Stimulated activated naive B cell treated with anti-CD40 and anti-IgM and Interleukin-4, amounts not matched to agents 10 μg/mL and 1 μg/mL and 100 μg/mL, for 72 hours (primary cell): ENCODE measurements at regions not wholly inside any gene's neighbourhood (a gene's known extent, or its start where the extent isn't known, plus 50 kb on each side); places are given as distances from the start of the nearest gene placed in this dataset.

Experiments used
- ATAC-seq, 2 donors: fragments of 150-1000 bp; cut with Tn5 transposase; replicated peaks; 2 replicates each; pipeline ENCODE4 v1.10.0; 2021; ENCODE audit warnings: moderate library complexity in 1 of 2
- DNase-seq: peaks from one replicate; pipeline ENCODE4 v3.0.0; 2021
- H3K27ac Mint-ChIP-seq: one replicate; pipeline ENCODE4 v1.8.0; 2022; ENCODE audit warnings: mild to moderate bottlenecking, mixed read lengths
- H3K27me3 Mint-ChIP-seq, 2 donors: one replicate each; pipeline ENCODE4 v1.8.0; 2022; ENCODE audit warnings: mixed read lengths in 2 of 2
- H3K36me3 Mint-ChIP-seq, 2 donors: one replicate each; pipeline ENCODE4 v1.8.0; 2022; ENCODE audit warnings: mixed read lengths in 2 of 2, mild to moderate bottlenecking in 1 of 2
- H3K4me1 Mint-ChIP-seq, 2 donors: one replicate each; pipeline ENCODE4 v1.8.0; 2022; ENCODE audit warnings: mixed read lengths in 2 of 2, mild to moderate bottlenecking in 1 of 2
- H3K4me3 Mint-ChIP-seq, 2 donors: one replicate each; pipeline ENCODE4 v1.8.0; 2022; ENCODE audit warnings: mild to moderate bottlenecking in 2 of 2, mixed read lengths in 2 of 2, moderate library complexity in 1 of 2
- H3K9me3 Mint-ChIP-seq, 2 donors: one replicate each; pipeline ENCODE4 v1.8.0; 2022; ENCODE audit warnings: mixed read lengths in 2 of 2, mild to moderate bottlenecking in 1 of 2

GRCh38 chr12:132406493-132407450 is 77.4 kb upstream of the GALNT9 start:
- no peak overlapping the region for H3K4me3 Mint-ChIP-seq
- H3K27me3 Mint-ChIP-seq, result peaks cover 15 to 62% of the 10 kb centered on the region in 2 donors

DNA sequence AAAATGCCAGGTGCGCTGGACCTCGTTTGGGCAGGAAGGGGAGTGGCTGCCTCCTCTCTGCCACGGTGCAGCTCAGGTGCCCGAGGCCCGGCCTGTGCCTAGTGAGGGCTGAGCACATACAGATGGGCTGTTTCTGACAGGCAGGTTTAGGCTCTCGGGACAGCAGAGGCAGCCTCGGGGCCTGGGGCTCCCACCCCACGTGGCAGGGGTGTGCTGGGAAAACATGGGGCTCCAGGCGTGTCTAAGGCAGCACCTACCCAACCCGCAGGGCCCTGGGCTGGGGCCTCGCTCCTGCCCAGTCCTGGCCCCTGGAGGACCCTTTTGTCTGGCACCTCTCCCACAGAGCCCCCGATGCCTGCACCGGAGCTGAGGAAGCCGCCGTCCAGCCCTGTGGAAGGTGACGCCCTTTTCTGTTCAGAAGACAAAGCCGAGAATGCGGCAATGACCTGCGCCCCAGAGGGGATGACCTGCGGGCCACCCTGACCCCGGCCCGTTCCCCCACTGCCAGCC is 76.4 kb upstream of the GALNT9 start:
- H3K4me3 Mint-ChIP-seq, result no peak overlapping the region

More at GRCh38 chr12:132406493-132407450, 77.4 kb upstream of the GALNT9 start:
- Mint-ChIP-seq H3K27ac (no peak overlapping the region), H3K36me3 (no peaks in the 10 kb centered on the region), H3K9me3 (no peaks in the 10 kb centered on the region), H3K4me1 (no peaks in the 10 kb centered on the region)
- DNase-seq (no peak), ATAC-seq (no peak)

DNA sequence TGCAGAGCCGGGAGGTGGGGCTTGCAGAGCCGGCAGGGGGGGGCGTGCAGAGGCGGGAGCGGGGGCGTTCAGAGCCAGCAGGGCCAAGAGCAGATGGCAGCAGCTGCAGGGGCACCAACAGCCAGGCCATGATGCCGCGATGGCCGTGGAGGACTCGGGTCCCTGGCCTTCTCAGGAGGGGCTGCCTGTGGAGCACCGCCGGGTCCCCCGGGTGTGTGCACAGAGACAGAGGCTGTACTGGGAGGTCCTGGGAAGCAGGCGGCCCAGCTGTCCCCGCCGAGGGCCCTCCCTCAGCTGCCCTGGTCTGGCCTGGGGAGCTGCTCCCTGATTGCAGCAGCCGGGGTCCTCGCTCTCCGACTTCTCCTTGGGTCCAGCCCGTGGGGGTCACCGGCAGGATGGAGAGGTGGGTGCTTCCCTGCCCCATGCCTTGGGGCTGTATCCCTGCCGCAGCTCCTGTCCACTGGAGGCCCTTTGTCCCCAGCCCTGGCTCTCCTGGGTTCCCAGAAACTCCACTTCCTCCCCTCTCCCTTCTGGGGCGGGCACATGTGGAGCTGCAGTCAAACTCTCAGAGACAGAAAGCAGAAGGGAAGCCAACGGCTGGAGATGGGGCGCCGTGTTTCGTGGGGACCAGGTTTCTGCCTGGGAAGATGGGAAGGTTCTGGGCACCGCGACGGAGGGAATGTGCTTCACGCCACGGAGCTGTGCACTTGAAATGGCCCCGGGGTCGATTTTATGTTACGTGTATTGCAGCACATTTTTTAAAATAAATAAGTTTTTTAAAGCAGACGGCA is 75.8 kb upstream of the GALNT9 start:
- peaks cover 26 to 76% of the 10 kb centered on the region in 2 donors for H3K27me3 Mint-ChIP-seq
- H3K36me3 Mint-ChIP-seq, result no peaks in the 10 kb centered on the region
- ATAC-seq (no peak), DNase-seq (no peak)
- no peaks in the 10 kb centered on the region for H3K4me1 Mint-ChIP-seq
- H3K4me3 Mint-ChIP-seq, result no peak overlapping the region
- no peaks in the 10 kb centered on the region for H3K9me3 Mint-ChIP-seq
- H3K27ac Mint-ChIP-seq, result no peak overlapping the region

More for the DNA sequence above, 76.4 kb upstream of the GALNT9 start:
- ATAC-seq, result no peak
- no peak overlapping the region for H3K27ac Mint-ChIP-seq
- no peaks in the 10 kb centered on the region for H3K9me3 Mint-ChIP-seq
- H3K36me3 Mint-ChIP-seq, result no peaks in the 10 kb centered on the region
- no peak for DNase-seq
- H3K27me3 Mint-ChIP-seq, result peaks cover 25 to 71% of the 10 kb centered on the region in 2 donors
- no peaks in the 10 kb centered on the region for H3K4me1 Mint-ChIP-seq

- ATAC-seq (no peak), DNase-seq (no peak)
- Mint-ChIP-seq H3K27ac (no peak overlapping the region), H3K4me3 (no peak overlapping the region), H3K9me3 (no peaks in the 10 kb centered on the region), H3K27me3 (peaks cover 26 to 83% of the 10 kb centered on the region in 2 donors), H3K36me3 (no peaks in the 10 kb centered on the region), H3K4me1 (no peaks in the 10 kb centered on the region)
Observed at GRCh38 chr12:132404435-132404855, 75.1 kb upstream of the GALNT9 start.

GRCh38 chr12:132403636-132404434 is 74.4 kb upstream of the GALNT9 start:
- Mint-ChIP-seq H3K4me3 (no peak overlapping the region), H3K9me3 (no peaks in the 10 kb centered on the region), H3K27me3 (peaks cover 31 to 89% of the 10 kb centered on the region in 2 donors)

GRCh38 chr12:132402831-132403416 is 73.5 kb upstream of the GALNT9 start:
- Mint-ChIP-seq H3K36me3 (no peaks in the 10 kb centered on the region), H3K27ac (no peak overlapping the region), H3K27me3 (peaks cover 40 to 92% of the 10 kb centered on the region in 2 donors), H3K4me1 (peaks cover 0 to 3% of the 10 kb centered on the region in 2 donors), H3K9me3 (no peaks in the 10 kb centered on the region), H3K4me3 (no peak overlapping the region)
- DNase-seq (no peak), ATAC-seq (no peak)

More at GRCh38 chr12:132403636-132404434, 74.4 kb upstream of the GALNT9 start:
- Mint-ChIP-seq H3K36me3 (no peaks in the 10 kb centered on the region), H3K27ac (no peak overlapping the region), H3K4me1 (no peaks in the 10 kb centered on the region)
- no peak for ATAC-seq
- DNase-seq, result no peak

GRCh38 chr12:132401982-132402381 is 72.6 kb upstream of the GALNT9 start:
- peaks cover 3 to 9% of the 10 kb centered on the region in 2 donors for H3K4me1 Mint-ChIP-seq
- H3K9me3 Mint-ChIP-seq, result no peaks in the 10 kb centered on the region
- H3K27ac Mint-ChIP-seq, result no peak overlapping the region
- H3K27me3 Mint-ChIP-seq, result peaks cover 40 to 93% of the 10 kb centered on the region in 2 donors
- H3K4me3 Mint-ChIP-seq, result no peak overlapping the region
- H3K36me3 Mint-ChIP-seq, result no peaks in the 10 kb centered on the region
- DNase-seq (no peak), ATAC-seq (no peak)

DNA sequence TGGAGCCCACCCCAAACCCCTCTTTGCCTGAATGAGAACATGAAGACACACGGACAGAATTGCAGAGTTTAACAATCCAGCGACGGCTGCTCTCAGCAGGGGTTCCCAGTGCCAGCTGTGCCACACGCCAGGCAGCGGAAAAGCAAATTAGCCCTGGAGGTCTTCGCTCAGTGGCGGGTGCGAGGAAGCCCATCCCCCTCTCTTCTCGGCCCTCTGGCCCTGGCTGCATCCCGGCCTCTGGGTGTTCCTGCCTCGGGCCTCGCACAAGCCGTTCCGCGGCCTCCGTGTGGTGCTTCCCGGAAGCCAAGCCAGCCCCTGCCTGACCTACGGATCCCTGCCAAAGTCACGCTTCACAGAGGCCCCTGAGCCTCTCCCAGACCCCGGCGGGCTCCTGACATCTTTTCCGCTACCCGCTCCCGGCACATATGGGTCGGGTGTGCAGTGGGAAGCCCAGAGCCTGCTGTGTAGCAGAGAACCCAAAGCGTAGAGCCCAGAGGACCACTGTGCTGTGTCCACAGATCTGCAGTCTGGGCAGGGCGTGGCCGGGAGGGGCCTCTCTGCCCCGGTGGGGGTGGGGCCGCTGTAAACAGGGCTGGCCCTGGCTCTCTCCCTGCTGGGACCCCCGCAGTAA is 70.7 kb upstream of the GALNT9 start:
- Mint-ChIP-seq H3K4me3 (no peak overlapping the region), H3K27ac (no peak overlapping the region), H3K36me3 (no peaks in the 10 kb centered on the region), H3K4me1 (peaks cover 6 to 15% of the 10 kb centered on the region in 2 donors), H3K9me3 (no peaks in the 10 kb centered on the region), H3K27me3 (peaks cover 45 to 82% of the 10 kb centered on the region in 2 donors)
- DNase-seq, result no peak
- ATAC-seq, result no peak

DNA sequence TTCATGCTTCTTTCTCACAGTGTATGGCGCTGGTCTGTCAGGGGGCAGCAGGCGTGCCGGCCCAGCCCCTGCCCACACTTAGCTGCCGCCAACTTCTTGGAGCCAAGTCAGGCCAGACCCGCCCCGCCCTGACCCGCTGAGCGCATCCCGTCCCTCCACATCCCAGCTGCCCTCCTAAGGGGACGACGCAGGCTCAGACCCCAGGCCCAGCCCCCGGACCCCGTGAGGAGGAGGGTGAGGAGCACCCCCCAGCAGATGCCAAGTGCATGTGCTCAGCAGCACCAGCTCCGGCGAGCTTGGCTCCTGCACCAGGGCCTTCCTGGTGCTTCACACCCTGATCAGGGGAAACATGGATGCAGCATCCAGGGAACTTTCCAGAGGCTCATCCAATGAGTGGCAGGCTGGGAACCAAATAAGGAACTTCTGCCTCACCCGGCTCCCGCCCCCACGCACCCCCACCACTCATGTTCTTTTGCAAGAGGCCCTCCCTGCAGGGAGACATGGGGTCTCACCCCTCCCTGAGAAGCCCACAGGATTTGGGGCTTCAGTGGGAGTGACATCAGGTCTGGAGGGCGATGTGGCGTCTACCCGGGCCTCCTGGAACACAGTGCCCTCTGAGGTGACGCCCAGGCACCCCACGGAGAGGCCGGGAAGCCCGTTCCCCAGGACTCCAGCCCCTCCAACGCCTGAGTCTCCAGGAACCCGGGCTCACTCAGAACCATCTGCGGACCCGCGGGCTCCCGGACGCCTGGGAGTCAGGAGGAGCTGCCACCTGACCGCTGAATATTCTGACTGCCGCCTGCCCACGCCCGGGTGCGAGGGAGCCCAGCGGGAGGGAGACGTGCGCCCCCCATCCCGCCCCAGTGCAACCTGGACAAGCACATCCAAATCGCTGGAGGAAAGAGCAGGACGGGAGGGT is 70.0 kb upstream of the GALNT9 start:
- H3K4me3 Mint-ChIP-seq, result no peak overlapping the region
- H3K4me1 Mint-ChIP-seq, result peaks cover 6 to 15% of the 10 kb centered on the region in 2 donors
- ATAC-seq, result no peak
- H3K36me3 Mint-ChIP-seq, result no peaks in the 10 kb centered on the region
- no peak for DNase-seq
- no peak overlapping the region for H3K27ac Mint-ChIP-seq
- H3K9me3 Mint-ChIP-seq, result peaks cover 3% of the 10 kb centered on the region in 2 donors
- peaks cover 45 to 74% of the 10 kb centered on the region in 2 donors for H3K27me3 Mint-ChIP-seq

- Mint-ChIP-seq H3K27ac (peak overlapping the region; percentile 42), H3K27me3 (peaks cover 45 to 71% of the 10 kb centered on the region in 2 donors), H3K36me3 (no peaks in the 10 kb centered on the region), H3K9me3 (peaks cover 5% of the 10 kb centered on the region in 2 donors), H3K4me3 (no peak overlapping the region), H3K4me1 (peaks cover 6 to 15% of the 10 kb centered on the region in 2 donors)
- ATAC-seq (no peak), DNase-seq (no peak)
Observed at GRCh38 chr12:132398386-132398991, 69.1 kb upstream of the GALNT9 start.

GRCh38 chr12:132397934-132398385 is 68.6 kb upstream of the GALNT9 start:
- Mint-ChIP-seq H3K27ac (no peak overlapping the region), H3K4me1 (peaks cover 6 to 15% of the 10 kb centered on the region in 2 donors), H3K36me3 (no peaks in the 10 kb centered on the region), H3K27me3 (peaks cover 45 to 69% of the 10 kb centered on the region in 2 donors), H3K9me3 (peaks cover 5% of the 10 kb centered on the region in 2 donors), H3K4me3 (no peak overlapping the region)
- DNase-seq (no peak), ATAC-seq (no peak)
